NCI-H460 (cell line): ENCODE measurements at regions not wholly inside any gene's neighbourhood (a gene's known extent, or its start where the extent isn't known, plus 50 kb on each side); places are given as distances from the start of the nearest gene placed in this dataset.
A peak's percentile ranks its signal among the peaks of the same experiment; 100 is the strongest.
"Not testable (repeated sequence)": the region's sequence is repeated elsewhere in the genome, so short reads cannot be mapped to it uniquely, and the experiment has no call there.

ENCODE experiments used
- DNase-seq: peaks from one replicate; pipeline ENCODE4 v3.0.0-alpha.2; 2016; ENCODE audit warnings: low read depth; ENCODE audit errors: extremely low read depth

DNA sequence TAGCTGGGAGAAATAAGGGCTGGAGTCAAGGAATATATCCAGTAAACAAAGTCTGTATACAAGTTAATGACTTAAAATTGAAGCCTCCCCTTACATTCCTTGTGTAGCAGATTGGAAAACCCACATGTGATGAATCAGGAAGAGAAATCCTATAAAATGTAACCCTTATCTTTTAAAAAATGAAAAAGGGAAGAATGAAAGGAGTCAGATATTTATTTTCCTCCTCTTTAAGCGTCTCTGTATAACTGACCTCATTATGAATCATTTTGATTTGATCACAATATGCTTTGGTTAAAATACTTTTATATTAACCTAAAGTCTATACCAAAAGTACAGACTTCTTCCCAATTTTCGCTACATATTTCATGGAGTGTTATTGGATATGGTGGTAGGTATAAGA lies 316.3 kb upstream of the STAC start:
- DNase-seq, result no peak

DNA sequence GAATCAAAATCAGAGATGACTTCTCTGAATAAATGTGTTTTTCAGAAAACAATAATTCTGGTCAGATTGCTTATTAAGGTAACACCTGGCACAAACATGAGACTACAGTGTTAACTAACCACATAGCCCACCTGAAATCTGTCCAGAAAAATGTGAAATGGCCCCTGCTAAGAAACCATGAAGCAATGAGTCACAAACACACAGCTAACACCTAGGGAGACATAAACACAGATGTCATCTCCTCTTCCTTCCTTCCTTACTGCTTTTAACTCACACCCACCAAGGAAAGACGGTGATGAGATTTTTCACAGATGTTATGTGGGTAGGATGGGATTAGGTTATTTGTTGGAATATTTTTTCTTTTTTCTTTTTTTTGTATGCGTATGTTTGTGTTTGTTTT lies 315.0 kb upstream of the STAC start:
- DNase-seq, result no peak

GRCh38 chr3:36075491-36075890 lies 304.8 kb upstream of the STAC start:
- no peak for DNase-seq

GRCh38 chr3:36077320-36077719 lies 303.0 kb upstream of the STAC start:
- DNase-seq, result no peak

DNA sequence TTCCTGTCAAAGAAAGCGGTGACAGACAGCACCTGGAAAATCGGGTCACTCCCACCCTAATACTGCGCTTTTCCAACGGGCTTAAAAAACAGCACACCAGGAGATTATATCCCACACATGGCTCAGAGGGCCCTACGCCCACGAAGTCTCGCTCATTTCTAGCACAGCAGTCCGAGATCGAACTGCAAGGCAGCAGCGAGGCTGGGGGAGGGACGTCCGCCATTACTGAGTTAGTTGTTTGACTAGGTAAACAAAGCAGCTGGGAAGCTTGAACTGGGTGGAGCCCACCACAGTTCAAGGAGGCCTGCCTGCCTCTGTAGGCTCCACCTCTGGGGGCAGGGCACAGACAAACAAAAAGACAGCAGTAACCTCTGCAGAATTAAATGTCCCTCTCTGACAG lies 297.3 kb upstream of the STAC start:
- not testable (repeated sequence) for DNase-seq

GRCh38 chr3:36095238-36095637 lies 285.1 kb upstream of the STAC start:
- no peak for DNase-seq

- DNase-seq, result no peak
Observed at GRCh38 chr3:36097209-36097608, 283.1 kb upstream of the STAC start.

DNA sequence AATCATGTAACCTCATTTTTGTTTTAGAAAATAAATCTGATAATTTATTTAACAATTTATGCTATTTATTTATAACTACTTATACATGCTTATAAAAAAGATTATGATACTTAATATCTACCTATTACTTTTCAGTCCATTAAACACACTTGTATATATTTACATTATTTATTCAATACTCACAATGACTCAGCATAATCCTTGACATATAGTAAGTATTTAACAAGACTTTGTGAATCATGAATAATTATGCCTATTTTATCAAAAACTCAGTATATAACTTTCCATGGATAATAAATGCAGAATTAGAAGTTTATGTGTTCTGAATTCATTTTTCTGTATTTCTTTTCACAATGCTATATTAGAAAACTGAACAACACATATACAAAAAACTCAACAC lies 266.0 kb upstream of the STAC start:
- DNase-seq, result no peak

- DNase-seq, result peak; percentile 54
Observed at GRCh38 chr3:36124118-36124796, 256.0 kb upstream of the STAC start.

DNA sequence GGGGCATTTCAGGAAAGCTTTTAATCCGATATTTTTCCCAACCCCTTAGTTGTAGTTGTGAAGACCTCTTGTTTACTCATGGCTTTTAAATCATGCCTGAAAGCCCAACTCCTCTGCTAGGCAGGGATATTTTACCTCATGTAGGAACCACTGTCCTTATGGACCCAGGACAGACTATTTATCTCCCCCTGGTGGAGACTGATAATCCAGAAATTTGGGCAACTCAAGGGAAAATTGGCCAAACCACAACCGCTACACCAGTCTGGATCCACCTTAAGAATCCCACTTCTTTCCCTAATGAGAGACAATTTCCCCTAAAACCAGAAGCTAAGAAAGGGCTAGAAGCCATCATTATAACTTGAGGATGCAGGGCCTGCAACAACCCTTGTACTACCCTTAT lies 248.1 kb upstream of the STAC start:
- no peak for DNase-seq

DNA sequence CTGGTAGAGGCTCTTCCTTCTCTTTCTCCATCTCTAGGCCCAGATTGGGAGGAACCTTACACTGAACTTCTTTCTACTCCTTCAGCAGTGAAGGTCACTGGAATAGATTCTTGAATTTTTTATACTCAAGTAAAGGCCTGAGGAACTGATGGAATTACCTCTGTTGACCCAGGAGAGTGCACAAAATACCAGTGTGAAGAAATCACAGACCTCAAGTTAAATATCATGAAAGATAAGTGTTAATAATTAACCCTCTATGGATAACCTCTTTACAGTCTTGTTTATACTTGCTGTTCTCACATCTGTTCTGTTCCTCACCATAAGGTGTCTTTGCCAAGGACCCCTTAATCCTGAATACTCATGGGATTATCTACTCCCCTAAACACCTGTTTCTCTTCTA lies 244.4 kb upstream of the STAC start:
- no peak for DNase-seq

GRCh38 chr3:36142746-36143145 lies 237.6 kb upstream of the STAC start:
- DNase-seq, result no peak

- DNase-seq, result no peak
Observed at GRCh38 chr3:36146404-36146803, 233.9 kb upstream of the STAC start.

DNA sequence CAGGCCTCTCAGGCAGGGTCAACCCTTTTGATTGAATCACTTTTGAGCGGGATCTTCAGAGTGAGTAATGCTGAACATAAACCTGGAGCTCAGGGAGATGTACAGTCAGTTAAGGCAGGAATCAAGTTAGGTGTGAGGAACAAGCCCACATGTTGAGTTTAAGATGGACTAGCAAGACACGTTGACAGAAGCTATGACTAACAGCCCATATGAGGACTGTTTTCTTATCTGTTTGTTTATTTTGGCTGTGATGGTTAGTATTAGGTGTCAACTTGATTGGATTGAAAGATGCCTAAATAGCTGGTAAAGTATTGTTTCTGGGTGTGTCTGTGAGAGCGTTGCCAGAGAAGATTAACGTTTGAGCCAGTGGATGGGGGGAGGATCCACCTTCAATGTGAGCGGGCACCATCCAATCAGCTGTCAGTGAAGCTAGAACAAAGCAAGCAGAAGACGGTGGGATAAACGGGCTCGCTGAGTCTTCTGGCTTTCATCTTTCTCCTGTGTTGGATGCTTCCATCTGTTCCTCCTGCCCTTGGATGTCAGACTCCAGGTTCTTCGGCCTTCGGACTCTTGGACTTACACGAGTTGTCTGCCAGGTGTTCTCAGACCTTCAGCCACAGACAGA lies 232.3 kb upstream of the STAC start:
- no peak for DNase-seq

DNA sequence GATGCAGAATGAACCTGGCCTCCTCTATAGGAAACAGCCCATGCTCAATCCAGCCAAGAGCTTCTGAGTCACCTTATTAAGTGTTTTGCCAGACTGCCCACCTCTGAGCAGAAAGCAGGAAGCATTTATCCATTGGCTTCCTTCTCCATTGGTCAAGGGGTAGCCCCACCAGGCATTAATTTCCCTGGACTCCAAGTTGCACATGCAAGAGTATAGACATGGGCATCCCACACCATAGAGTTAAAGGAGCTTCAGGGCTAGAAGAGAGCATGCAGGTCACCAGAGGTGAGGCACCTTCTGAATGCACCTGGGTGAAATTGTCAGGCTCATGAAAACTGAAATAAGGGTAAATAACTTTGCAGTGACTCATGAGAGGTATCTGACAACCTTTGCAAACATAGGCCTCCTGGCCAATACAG lies 230.8 kb upstream of the STAC start:
- no peak for DNase-seq

DNA sequence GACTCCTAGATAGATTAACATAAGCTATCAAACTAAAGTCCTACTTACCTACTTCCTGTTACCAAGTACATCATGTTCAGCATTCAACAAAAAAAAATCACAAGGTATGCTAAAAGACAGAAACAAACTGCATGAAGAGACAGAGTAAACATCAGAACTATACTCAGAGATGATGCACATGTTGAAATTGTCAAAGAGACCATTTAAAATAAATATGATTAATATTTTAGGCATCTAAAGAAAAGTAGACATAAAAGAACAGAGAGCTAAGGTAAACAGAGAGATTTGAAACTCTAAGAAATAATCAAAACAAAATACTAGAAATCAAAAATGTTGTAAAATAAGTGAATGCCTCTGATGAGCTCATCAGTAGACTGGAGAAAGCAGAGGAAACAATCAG lies 224.8 kb upstream of the STAC start:
- no peak for DNase-seq

- DNase-seq, result no peak
Observed at GRCh38 chr3:36164400-36164799, 215.9 kb upstream of the STAC start.

- DNase-seq, result no peak
Observed at GRCh38 chr3:36165509-36166290, 214.6 kb upstream of the STAC start.

GRCh38 chr3:36166477-36166876 lies 213.8 kb upstream of the STAC start:
- peak; percentile 4 for DNase-seq

- DNase-seq, result no peak
Observed at GRCh38 chr3:36172699-36173098, 207.6 kb upstream of the STAC start.

- no peak for DNase-seq
Observed at GRCh38 chr3:36175113-36175812, 205.0 kb upstream of the STAC start.
